ENCODE measurements at regions not wholly inside any gene's neighbourhood (a gene's known extent, or its start where the extent isn't known, plus 50 kb on each side); places are given as distances from the start of the nearest gene placed in this dataset.
"Not testable (repeated sequence)": the region's sequence is repeated elsewhere in the genome, so short reads cannot be mapped to it uniquely, and the experiment has no call there.

GRCh38 chr12:131631230-131631629, 79.7 kb upstream of the SFSWAP start:
- DNase-seq (ENCODE audit: low spot score) = no peak
- ATAC-seq = no peak

DNA sequence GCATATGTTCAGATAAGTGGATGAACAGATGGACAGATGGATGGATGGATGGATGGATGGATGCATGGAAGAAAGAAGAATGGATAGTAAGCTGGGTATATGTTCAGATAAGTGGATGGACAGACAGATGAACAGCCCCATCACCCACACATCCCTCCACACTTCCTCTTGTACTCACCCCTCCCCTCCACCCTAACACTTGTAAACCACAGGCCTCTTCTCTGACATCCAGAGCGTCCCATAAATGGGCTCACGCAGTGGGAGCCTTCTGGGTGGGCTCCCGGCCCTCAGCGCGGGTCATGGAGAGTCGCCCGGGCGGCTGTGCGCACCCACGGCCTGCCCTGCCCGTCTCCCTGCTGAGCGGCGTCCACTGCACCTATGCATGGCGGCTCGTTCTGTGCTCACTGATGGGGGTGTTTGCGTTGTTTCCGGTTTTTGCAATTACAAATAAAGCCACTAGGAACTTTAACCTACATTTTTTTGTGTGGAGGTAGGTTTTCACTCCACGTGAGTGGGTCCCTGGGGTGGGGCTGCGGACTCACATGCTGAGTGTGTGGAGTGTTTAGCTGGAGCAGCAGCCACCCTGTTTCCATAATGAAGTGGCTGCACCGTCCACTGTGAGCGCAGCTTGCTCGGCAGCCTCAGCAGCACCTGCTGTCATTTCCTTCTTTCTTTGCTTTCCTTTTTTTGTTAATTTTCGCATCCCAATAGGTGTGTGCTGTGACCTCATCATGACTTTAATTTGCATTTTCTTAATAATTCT, 78.8 kb upstream of the SFSWAP start:
- not testable (repeated sequence) for DNase-seq (ENCODE audit: low spot score); ATAC-seq

- DNase-seq (ENCODE audit: low spot score); ATAC-seq: not testable (repeated sequence)
These were observed 78.3 kb upstream of the SFSWAP start for GRCh38 chr12:131632652-131633023.

GRCh38 chr12:131633610-131634009, 77.3 kb upstream of the SFSWAP start:
- not testable (repeated sequence) for DNase-seq (ENCODE audit: low spot score); ATAC-seq

DNA sequence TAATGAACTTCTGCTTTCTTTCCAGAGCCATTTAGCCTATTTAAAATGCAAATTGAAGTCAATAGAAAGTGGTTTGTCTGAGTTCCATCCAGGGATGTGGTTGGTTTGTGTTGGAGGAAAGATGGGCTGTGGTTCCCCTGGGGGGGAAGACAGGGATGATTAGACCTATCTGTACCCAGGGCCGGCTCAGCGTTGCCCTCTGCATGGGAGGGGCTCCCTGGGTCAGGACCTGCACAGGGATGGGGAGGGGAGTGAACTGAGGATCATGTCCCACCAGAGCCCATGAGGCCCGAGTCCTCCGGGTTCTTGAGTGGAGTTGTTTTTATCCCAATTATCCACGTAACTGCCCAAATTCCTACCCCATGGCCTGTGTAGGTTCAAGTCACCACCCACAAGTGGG, 76.9 kb upstream of the SFSWAP start:
- no peak for ATAC-seq
- DNase-seq (ENCODE audit: low spot score) = no peak

- DNase-seq (ENCODE audit: low spot score); ATAC-seq: not testable (repeated sequence)
These were observed 75.9 kb upstream of the SFSWAP start for GRCh38 chr12:131635012-131635411.

DNA sequence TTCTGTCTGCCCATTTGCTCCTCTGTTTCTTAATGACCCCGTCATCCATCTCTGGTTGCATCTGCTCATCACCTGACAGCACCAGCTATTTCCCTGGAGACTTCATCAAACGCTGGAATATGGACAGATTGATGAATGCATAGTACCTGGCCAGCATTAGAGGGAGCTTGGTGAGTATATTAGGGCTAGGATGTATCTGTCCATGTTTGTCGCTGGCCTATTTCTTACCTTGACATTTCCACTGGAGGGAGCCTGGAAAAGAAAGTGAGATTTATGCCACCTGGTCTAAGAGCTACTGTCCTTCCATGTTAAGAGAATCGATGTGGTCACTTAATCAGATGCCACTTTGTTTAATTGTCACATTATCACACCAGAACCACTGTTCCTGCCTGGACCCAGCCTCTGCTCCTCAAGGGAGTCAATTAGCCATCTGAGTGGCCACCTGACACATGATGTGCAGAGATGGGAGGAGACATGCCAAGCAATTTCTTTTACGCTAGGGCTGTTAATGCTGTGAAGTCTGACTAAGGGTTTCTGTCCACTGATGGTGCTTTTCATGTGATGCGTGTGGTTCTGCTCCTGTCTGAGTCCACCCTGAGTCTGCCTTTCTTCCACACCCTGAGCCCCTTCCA, 75.3 kb upstream of the SFSWAP start:
- no peak for DNase-seq (ENCODE audit: low spot score)

GRCh38 chr12:131636266-131636665, 74.6 kb upstream of the SFSWAP start:
- DNase-seq (ENCODE audit: low spot score) (no peak), ATAC-seq (no peak)

More for the DNA sequence above, 75.3 kb upstream of the SFSWAP start:
- ATAC-seq = no peak

GRCh38 chr12:131636940-131637750, 73.7 kb upstream of the SFSWAP start:
- DNase-seq (ENCODE audit: low spot score) (no peak), ATAC-seq (no peak)

DNA sequence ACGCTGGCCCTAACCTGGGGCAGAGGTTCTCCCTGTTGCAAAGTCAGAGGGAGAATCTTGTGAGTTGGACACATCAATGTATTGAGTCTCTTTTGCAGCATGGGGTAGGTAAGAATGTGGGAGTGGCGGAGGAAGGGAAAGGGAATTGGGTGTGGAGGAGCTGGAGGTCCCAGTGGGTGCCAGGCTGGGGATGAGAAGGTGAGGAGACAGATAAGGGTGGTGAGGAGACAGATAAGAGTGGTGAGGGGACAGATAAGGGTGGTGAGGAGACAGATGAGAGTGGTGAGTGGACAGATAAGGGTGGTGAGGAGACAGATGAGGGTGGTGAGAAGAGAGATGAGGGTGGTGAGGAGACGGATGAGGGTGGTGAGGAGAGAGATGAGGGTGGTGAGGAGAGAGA, 72.9 kb upstream of the SFSWAP start:
- no peak for ATAC-seq
- DNase-seq (ENCODE audit: low spot score) = no peak

DNA sequence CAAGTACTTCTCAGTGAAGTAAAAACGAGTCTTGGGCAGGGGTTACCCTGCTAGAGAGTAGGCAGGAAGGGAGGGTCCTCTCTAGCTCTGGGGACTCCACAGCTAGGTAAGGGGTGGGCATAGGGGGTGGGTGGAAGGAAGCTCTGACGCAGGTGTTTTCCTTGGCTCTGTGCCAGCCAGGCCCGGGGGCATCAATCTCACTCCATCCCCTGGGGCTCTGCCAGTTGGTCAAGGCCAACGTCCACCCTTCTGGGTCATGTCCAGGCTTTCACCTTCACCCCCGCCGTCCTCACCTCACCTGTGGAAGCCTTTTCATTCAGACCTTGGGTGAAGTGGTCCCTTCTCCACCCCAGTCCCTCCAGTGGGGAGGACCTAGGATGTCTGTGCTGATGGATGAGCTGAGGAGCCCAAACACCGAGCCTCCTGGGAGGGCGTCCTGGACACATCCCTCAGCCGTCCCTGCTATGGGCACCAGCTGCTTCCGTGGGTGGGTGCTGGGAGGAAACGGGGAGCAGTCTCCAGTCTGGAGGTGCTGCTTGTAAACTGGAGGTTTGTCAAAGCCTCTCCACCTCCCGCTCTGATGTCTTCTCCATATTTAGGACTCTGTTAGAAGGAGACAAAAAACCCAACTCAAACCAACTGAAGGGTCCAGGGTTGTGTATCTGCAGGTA, 71.5 kb upstream of the SFSWAP start:
- no peak for DNase-seq (ENCODE audit: low spot score)
- no peak for ATAC-seq

- DNase-seq (ENCODE audit: low spot score) (no peak), ATAC-seq (no peak)
These were observed 70.4 kb upstream of the SFSWAP start for GRCh38 chr12:131640525-131640924.

- no peak for ATAC-seq
- no peak for DNase-seq (ENCODE audit: low spot score)
These were observed 69.6 kb upstream of the SFSWAP start for GRCh38 chr12:131641315-131641714.

GRCh38 chr12:131642101-131642540, 68.8 kb upstream of the SFSWAP start:
- DNase-seq (ENCODE audit: low spot score) = no peak

GRCh38 chr12:131642771-131643170, 68.1 kb upstream of the SFSWAP start:
- ATAC-seq = no peak
- no peak for DNase-seq (ENCODE audit: low spot score)

More at GRCh38 chr12:131642101-131642540, 68.8 kb upstream of the SFSWAP start:
- no peak for ATAC-seq

GRCh38 chr12:131643631-131644452, 67.0 kb upstream of the SFSWAP start:
- ATAC-seq = no peak
- no peak for DNase-seq (ENCODE audit: low spot score)

GRCh38 chr12:131644481-131644880, 66.4 kb upstream of the SFSWAP start:
- DNase-seq (ENCODE audit: low spot score) = no peak
- no peak for ATAC-seq

- ATAC-seq; DNase-seq (ENCODE audit: low spot score): not testable (repeated sequence)
These were observed 66.0 kb upstream of the SFSWAP start for GRCh38 chr12:131644917-131645316.

- DNase-seq (ENCODE audit: low spot score) = not testable (repeated sequence)
These were observed 65.3 kb upstream of the SFSWAP start for GRCh38 chr12:131645557-131645956.

GRCh38 chr12:131646444-131646843, 64.4 kb upstream of the SFSWAP start:
- ATAC-seq = not testable (repeated sequence)

More at GRCh38 chr12:131645557-131645956, 65.3 kb upstream of the SFSWAP start:
- ATAC-seq = not testable (repeated sequence)

More at GRCh38 chr12:131646444-131646843, 64.4 kb upstream of the SFSWAP start:
- DNase-seq (ENCODE audit: low spot score) = not testable (repeated sequence)
